ENCODE measurements at regions not wholly inside any gene's neighbourhood (a gene's known extent, or its start where the extent isn't known, plus 50 kb on each side); places are given as distances from the start of the nearest gene placed in this dataset.

DNA sequence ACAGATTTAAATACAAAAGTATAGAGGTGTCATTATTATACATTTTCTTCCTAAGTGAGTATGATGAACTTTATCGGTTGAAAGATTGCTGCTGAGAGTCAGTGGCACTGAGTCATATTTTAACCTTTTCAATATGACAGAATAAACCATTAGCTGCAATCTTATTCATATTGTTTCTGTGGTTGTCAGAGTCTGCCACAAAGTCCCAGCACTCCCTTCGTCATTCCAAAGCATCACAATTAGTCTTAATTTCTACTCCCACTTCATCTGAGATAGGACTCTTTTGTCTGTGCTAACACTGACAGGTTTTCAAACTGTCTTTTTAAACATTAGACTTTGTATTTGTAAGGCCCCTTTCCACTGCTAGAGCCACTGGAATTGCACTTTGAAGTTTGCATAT, 656.9 kb downstream of the MTRR start:
- H3K4me1 ChIP-seq (ENCODE audit: insufficient read depth): no peaks in the 10 kb centered on the region
- no peak overlapping the region for H3K27ac ChIP-seq
- WGBS (ENCODE audit: low lambda C conversion rate, missing lambda C conversion rate): 94% methylated on average over 2 of the region's 2 CpGs
- no peaks in the 10 kb centered on the region for H3K36me3 ChIP-seq (replicated peaks; ENCODE audit: insufficient read depth, low read depth)
- H4K20me1 ChIP-seq (ENCODE audit: insufficient read depth, poor library complexity, severe bottlenecking): no peaks in the 10 kb centered on the region
- H3K9me3 ChIP-seq (ENCODE audit: low read depth): no peaks in the 10 kb centered on the region
- H2AFZ ChIP-seq: no peak overlapping the region
- no peaks in the 10 kb centered on the region for H3K79me2 ChIP-seq
- H3K4me3 ChIP-seq: no peak overlapping the region
- TF ChIP-seq EZH2 (IDR thresholded peaks at IDR 0.05; ENCODE audit: borderline replicate concordance) (no peak), EZH2phosphoT487 (IDR thresholded peaks at IDR 0.05; ENCODE audit: low read depth, severe bottlenecking, unreplicated experiment) (no peak)
- TF ChIP-seq, protein P1, sequence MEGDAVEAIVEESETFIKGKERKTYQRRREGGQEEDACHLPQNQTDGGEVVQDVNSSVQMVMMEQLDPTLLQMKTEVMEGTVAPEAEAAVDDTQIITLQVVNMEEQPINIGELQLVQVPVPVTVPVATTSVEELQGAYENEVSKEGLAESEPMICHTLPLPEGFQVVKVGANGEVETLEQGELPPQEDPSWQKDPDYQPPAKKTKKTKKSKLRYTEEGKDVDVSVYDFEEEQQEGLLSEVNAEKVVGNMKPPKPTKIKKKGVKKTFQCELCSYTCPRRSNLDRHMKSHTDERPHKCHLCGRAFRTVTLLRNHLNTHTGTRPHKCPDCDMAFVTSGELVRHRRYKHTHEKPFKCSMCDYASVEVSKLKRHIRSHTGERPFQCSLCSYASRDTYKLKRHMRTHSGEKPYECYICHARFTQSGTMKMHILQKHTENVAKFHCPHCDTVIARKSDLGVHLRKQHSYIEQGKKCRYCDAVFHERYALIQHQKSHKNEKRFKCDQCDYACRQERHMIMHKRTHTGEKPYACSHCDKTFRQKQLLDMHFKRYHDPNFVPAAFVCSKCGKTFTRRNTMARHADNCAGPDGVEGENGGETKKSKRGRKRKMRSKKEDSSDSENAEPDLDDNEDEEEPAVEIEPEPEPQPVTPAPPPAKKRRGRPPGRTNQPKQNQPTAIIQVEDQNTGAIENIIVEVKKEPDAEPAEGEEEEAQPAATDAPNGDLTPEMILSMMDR (IDR thresholded peaks at IDR 0.05; ENCODE audit: poor library complexity): no peak
- H3K4me2 ChIP-seq: no peak overlapping the region
- H3K27me3 ChIP-seq: no peaks in the 10 kb centered on the region
- no peaks in the 10 kb centered on the region for H3K9me2 ChIP-seq (replicated peaks; ENCODE audit: insufficient read depth)
- no peak for DNase-seq (ENCODE audit: low spot score)

DNA sequence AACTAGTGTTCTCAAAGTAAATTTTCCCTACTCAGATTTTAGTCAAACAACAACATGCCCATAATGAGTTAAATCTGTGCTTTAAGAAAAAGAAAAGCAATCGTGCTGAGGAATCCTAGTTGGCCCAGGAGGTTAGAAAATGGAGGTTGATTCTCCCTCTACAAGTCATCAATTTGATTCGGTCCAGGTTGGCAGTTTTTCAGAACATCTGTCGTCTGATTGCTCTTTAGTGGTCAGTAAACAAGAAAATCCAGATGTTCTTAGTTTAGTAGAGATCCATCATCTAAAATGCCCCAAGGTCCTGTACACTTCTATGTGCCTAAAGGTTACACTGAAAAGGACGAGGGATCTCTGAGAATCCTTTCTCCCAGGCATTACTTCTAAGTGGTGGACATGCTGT, 659.2 kb downstream of the MTRR start:
- no peak overlapping the region for H3K4me3 ChIP-seq

DNA sequence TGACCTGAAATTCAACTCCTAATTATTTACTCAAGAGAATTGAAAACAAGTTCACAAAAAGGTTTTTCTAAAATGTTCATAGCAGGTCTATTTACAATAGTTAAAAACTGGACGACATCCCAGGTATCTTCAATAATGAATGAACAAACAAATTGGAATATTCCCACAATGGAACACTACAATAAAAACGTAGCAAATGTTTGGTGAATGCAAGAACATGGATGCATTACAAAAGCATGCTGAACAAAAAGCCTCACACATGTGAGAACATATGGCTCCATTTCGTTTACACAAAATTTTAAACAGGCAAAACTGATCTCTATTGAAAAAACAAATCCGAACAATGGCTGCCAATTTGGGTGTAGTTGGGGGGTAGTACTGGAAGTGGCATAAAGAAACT, 669.9 kb downstream of the MTRR start:
- no peak overlapping the region for H3K27ac ChIP-seq
- H3K9me3 ChIP-seq (ENCODE audit: low read depth): no peaks in the 10 kb centered on the region
- no peaks in the 10 kb centered on the region for H3K79me2 ChIP-seq
- no peak overlapping the region for H2AFZ ChIP-seq
- no peak overlapping the region for H3K4me2 ChIP-seq
- no peaks in the 10 kb centered on the region for H3K9me2 ChIP-seq (replicated peaks; ENCODE audit: insufficient read depth)
- H3K4me3 ChIP-seq: no peak overlapping the region
- WGBS (ENCODE audit: low lambda C conversion rate, missing lambda C conversion rate): 54% methylated on average over 4 of the region's 4 CpGs
- no peaks in the 10 kb centered on the region for H4K20me1 ChIP-seq (ENCODE audit: insufficient read depth, poor library complexity, severe bottlenecking)
- no peaks in the 10 kb centered on the region for H3K27me3 ChIP-seq
- TF ChIP-seq, protein P1 (IDR thresholded peaks at IDR 0.05; ENCODE audit: poor library complexity): no peak
- TF ChIP-seq EZH2phosphoT487 (IDR thresholded peaks at IDR 0.05; ENCODE audit: low read depth, severe bottlenecking, unreplicated experiment): no peak
- TF ChIP-seq EZH2 (IDR thresholded peaks at IDR 0.05; ENCODE audit: borderline replicate concordance): no peak
- no peak for DNase-seq (ENCODE audit: low spot score)
- H3K36me3 ChIP-seq (replicated peaks; ENCODE audit: insufficient read depth, low read depth): no peaks in the 10 kb centered on the region
- no peaks in the 10 kb centered on the region for H3K4me1 ChIP-seq (ENCODE audit: insufficient read depth)

More for the DNA sequence above, 659.2 kb downstream of the MTRR start:
- no peak for DNase-seq (ENCODE audit: low spot score)
- no peaks in the 10 kb centered on the region for H3K27me3 ChIP-seq
- H3K79me2 ChIP-seq: no peaks in the 10 kb centered on the region
- no peak overlapping the region for H3K27ac ChIP-seq
- H3K4me2 ChIP-seq: no peak overlapping the region
- H2AFZ ChIP-seq: no peak overlapping the region
- H4K20me1 ChIP-seq (ENCODE audit: insufficient read depth, poor library complexity, severe bottlenecking): no peaks in the 10 kb centered on the region
- H3K9me3 ChIP-seq (ENCODE audit: low read depth): no peaks in the 10 kb centered on the region
- no peaks in the 10 kb centered on the region for H3K4me1 ChIP-seq (ENCODE audit: insufficient read depth)
- 56% methylated on average over 4 of the region's 4 CpGs for WGBS (ENCODE audit: low lambda C conversion rate, missing lambda C conversion rate)
- no peaks in the 10 kb centered on the region for H3K9me2 ChIP-seq (replicated peaks; ENCODE audit: insufficient read depth)
- TF ChIP-seq EZH2 (IDR thresholded peaks at IDR 0.05; ENCODE audit: borderline replicate concordance): no peak
- TF ChIP-seq EZH2phosphoT487 (IDR thresholded peaks at IDR 0.05; ENCODE audit: low read depth, severe bottlenecking, unreplicated experiment): no peak
- TF ChIP-seq, protein P1 (IDR thresholded peaks at IDR 0.05; ENCODE audit: poor library complexity): no peak
- H3K36me3 ChIP-seq (replicated peaks; ENCODE audit: insufficient read depth, low read depth): no peaks in the 10 kb centered on the region

DNA sequence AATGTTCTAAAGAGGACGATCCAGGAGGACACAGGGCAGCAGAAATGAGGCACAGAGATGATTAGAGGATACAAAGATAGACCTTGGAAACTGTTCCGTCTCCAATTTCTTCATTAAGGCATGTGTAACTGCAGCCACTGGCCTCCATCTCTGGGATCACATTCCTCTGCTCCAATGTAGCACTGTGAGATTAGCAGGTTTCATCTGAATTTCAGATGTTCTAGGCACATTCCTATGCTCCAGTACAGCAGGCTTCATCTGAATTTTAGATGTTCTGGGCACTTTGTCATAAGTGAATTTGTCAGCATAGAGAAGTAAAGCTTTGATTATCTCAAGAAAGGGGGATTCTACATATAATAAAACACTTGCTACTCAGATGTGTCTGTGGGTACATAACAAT, 671.4 kb downstream of the MTRR start:
- no peak for DNase-seq (ENCODE audit: low spot score)
- Histone ChIP-seq H3K27me3 (no peaks in the 10 kb centered on the region), H3K79me2 (no peaks in the 10 kb centered on the region), H3K9me2 (replicated peaks; ENCODE audit: insufficient read depth) (no peaks in the 10 kb centered on the region), H3K4me1 (ENCODE audit: insufficient read depth) (no peaks in the 10 kb centered on the region), H3K36me3 (replicated peaks; ENCODE audit: insufficient read depth, low read depth) (no peaks in the 10 kb centered on the region), H3K4me2 (no peak overlapping the region), H3K27ac (no peak overlapping the region), H2AFZ (no peak overlapping the region), H3K4me3 (no peak overlapping the region), H4K20me1 (ENCODE audit: insufficient read depth, poor library complexity, severe bottlenecking) (no peaks in the 10 kb centered on the region), H3K9me3 (ENCODE audit: low read depth) (no peaks in the 10 kb centered on the region)
- 91% methylated on average over 2 of the region's 2 CpGs for WGBS (ENCODE audit: low lambda C conversion rate, missing lambda C conversion rate)
- TF ChIP-seq EZH2phosphoT487 (IDR thresholded peaks at IDR 0.05; ENCODE audit: low read depth, severe bottlenecking, unreplicated experiment): no peak
- TF ChIP-seq, protein P1 (IDR thresholded peaks at IDR 0.05; ENCODE audit: poor library complexity): no peak
- no peak for TF ChIP-seq EZH2 (IDR thresholded peaks at IDR 0.05; ENCODE audit: borderline replicate concordance)
